Activated CD4-positive, CD25-positive, alpha-beta regulatory T cell treated with anti-CD3 and anti-CD28 coated beads, Interleukin-2, amount 50 U/mL, for 72 hours (primary cell): ENCODE measurements at regions not wholly inside any gene's neighbourhood (a gene's known extent, or its start where the extent isn't known, plus 50 kb on each side); places are given as distances from the start of the nearest gene placed in this dataset.

Experiments used
- DNase-seq: peaks from one replicate; pipeline ENCODE4 v3.0.0; 2021

GRCh38 chr19:32232449-32232848 is 113.0 kb upstream of the ZNF507 start:
- DNase-seq: no peak

- DNase-seq: no peak
Observed at GRCh38 chr19:32233091-32233490, 112.3 kb upstream of the ZNF507 start.

GRCh38 chr19:32233885-32234284 is 111.5 kb upstream of the ZNF507 start:
- DNase-seq: no peak

GRCh38 chr19:32234663-32235217 is 110.7 kb upstream of the ZNF507 start:
- DNase-seq: no peak

- no peak for DNase-seq
Observed at GRCh38 chr19:32238076-32238475, 107.3 kb upstream of the ZNF507 start.

- no peak for DNase-seq
Observed at GRCh38 chr19:32240316-32240715, 105.1 kb upstream of the ZNF507 start.

- no peak for DNase-seq
Observed at GRCh38 chr19:32241306-32241705, 104.1 kb upstream of the ZNF507 start.

GRCh38 chr19:32241932-32242710 is 103.3 kb upstream of the ZNF507 start:
- no peak for DNase-seq

- DNase-seq: no peak
Observed at GRCh38 chr19:32246006-32246405, 99.4 kb upstream of the ZNF507 start.

- no peak for DNase-seq
Observed at GRCh38 chr19:32251634-32252332, 93.6 kb upstream of the ZNF507 start.

- no peak for DNase-seq
Observed at GRCh38 chr19:32252333-32252669, 93.1 kb upstream of the ZNF507 start.

GRCh38 chr19:32253683-32254508 is 91.5 kb upstream of the ZNF507 start:
- no peak for DNase-seq

- DNase-seq: no peak
Observed at GRCh38 chr19:32254509-32254890, 90.9 kb upstream of the ZNF507 start.

GRCh38 chr19:32255536-32256295 is 89.7 kb upstream of the ZNF507 start:
- DNase-seq: no peak

GRCh38 chr19:32256341-32256975 is 89.0 kb upstream of the ZNF507 start:
- no peak for DNase-seq

- DNase-seq: no peak
Observed at GRCh38 chr19:32257326-32258073, 87.9 kb upstream of the ZNF507 start.

- DNase-seq: no peak
Observed at GRCh38 chr19:32258167-32258566, 87.2 kb upstream of the ZNF507 start.

- DNase-seq: no peak
Observed at GRCh38 chr19:32264568-32264967, 80.8 kb upstream of the ZNF507 start.

- no peak for DNase-seq
Observed at GRCh38 chr19:32265995-32266394, 79.4 kb upstream of the ZNF507 start.

GRCh38 chr19:32266460-32266859 is 79.0 kb upstream of the ZNF507 start:
- DNase-seq: no peak

- no peak for DNase-seq
Observed at GRCh38 chr19:32268381-32268780, 77.0 kb upstream of the ZNF507 start.
